ENCODE measurements at regions not wholly inside any gene's neighbourhood (a gene's known extent, or its start where the extent isn't known, plus 50 kb on each side); places are given as distances from the start of the nearest gene placed in this dataset.

- no peak for DNase-seq (ENCODE audit: extremely low read depth, low read depth)
- no peak for TF ChIP-seq CTCF (IDR thresholded peaks at IDR 0.05; ENCODE audit: low read depth, low read length, missing control alignments)
- H3K4me3 ChIP-seq (replicated peaks; ENCODE audit: low read depth, low read length), result no peak overlapping the region
These were observed 117.8 kb upstream of the SPRY1 start for GRCh38 chr4:123278755-123279154.

GRCh38 chr4:123283371-123283895 lies 113.2 kb upstream of the SPRY1 start:
- no peak for TF ChIP-seq CTCF (IDR thresholded peaks at IDR 0.05; ENCODE audit: low read depth, low read length, missing control alignments)
- DNase-seq (ENCODE audit: extremely low read depth, low read depth), result no peak

GRCh38 chr4:123284168-123284567 lies 112.4 kb upstream of the SPRY1 start:
- H3K4me3 ChIP-seq (replicated peaks; ENCODE audit: low read depth, low read length), result no peak overlapping the region
- DNase-seq (ENCODE audit: extremely low read depth, low read depth), result no peak
- no peak for TF ChIP-seq CTCF (IDR thresholded peaks at IDR 0.05; ENCODE audit: low read depth, low read length, missing control alignments)

More at GRCh38 chr4:123283371-123283895, 113.2 kb upstream of the SPRY1 start:
- no peak overlapping the region for H3K4me3 ChIP-seq (replicated peaks; ENCODE audit: low read depth, low read length)

GRCh38 chr4:123286903-123287466 lies 109.6 kb upstream of the SPRY1 start:
- no peak overlapping the region for H3K4me3 ChIP-seq (replicated peaks; ENCODE audit: low read depth, low read length)
- no peak for DNase-seq (ENCODE audit: extremely low read depth, low read depth)
- no peak for TF ChIP-seq CTCF (IDR thresholded peaks at IDR 0.05; ENCODE audit: low read depth, low read length, missing control alignments)

- H3K4me3 ChIP-seq (replicated peaks; ENCODE audit: low read depth, low read length), result no peak overlapping the region
- no peak for TF ChIP-seq CTCF (IDR thresholded peaks at IDR 0.05; ENCODE audit: low read depth, low read length, missing control alignments)
- no peak for DNase-seq (ENCODE audit: extremely low read depth, low read depth)
These were observed 108.1 kb upstream of the SPRY1 start for GRCh38 chr4:123288309-123289025.

- no peak overlapping the region for H3K4me3 ChIP-seq (replicated peaks; ENCODE audit: low read depth, low read length)
- TF ChIP-seq CTCF (IDR thresholded peaks at IDR 0.05; ENCODE audit: low read depth, low read length, missing control alignments), result no peak
- no peak for DNase-seq (ENCODE audit: extremely low read depth, low read depth)
These were observed 105.3 kb upstream of the SPRY1 start for GRCh38 chr4:123291329-123291728.

Measured in HFF-Myc (cell line).